WI38 (cell line): ENCODE measurements at regions not wholly inside any gene's neighbourhood (a gene's known extent, or its start where the extent isn't known, plus 50 kb on each side); places are given as distances from the start of the nearest gene placed in this dataset.

Experiments used
- H3K4me3 ChIP-seq: 2 replicates; pipeline ENCODE4 v1.5.1; 2011; ENCODE audit warnings: low read depth, mild to moderate bottlenecking, control low read depth, low read length
- CTCF ChIP-seq: IDR thresholded peaks from 2 replicates; pipeline ENCODE4 v1.5.1; 2012; ENCODE audit warnings: low read depth, mild to moderate bottlenecking, control low read depth, low read length

GRCh38 chr9:38181232-38181631 is 112.2 kb upstream of the SHB start:
- H3K4me3 ChIP-seq: no peak overlapping the region
- TF ChIP-seq CTCF: no peak

- H3K4me3 ChIP-seq: no peak overlapping the region
Measured at GRCh38 chr9:38180656-38181055, 111.6 kb upstream of the SHB start.

GRCh38 chr9:38179965-38180364 is 110.9 kb upstream of the SHB start:
- TF ChIP-seq CTCF: no peak

More at GRCh38 chr9:38180656-38181055, 111.6 kb upstream of the SHB start:
- TF ChIP-seq CTCF: no peak

GRCh38 chr9:38178237-38178636 is 109.2 kb upstream of the SHB start:
- no peak for TF ChIP-seq CTCF
- no peak overlapping the region for H3K4me3 ChIP-seq

More at GRCh38 chr9:38179965-38180364, 110.9 kb upstream of the SHB start:
- no peak overlapping the region for H3K4me3 ChIP-seq

GRCh38 chr9:38177680-38178079 is 108.7 kb upstream of the SHB start:
- no peak for TF ChIP-seq CTCF
- no peak overlapping the region for H3K4me3 ChIP-seq

- no peak overlapping the region for H3K4me3 ChIP-seq
Measured at GRCh38 chr9:38176251-38176650, 107.2 kb upstream of the SHB start.

GRCh38 chr9:38175423-38175822 is 106.4 kb upstream of the SHB start:
- TF ChIP-seq CTCF: no peak
- no peak overlapping the region for H3K4me3 ChIP-seq

More at GRCh38 chr9:38176251-38176650, 107.2 kb upstream of the SHB start:
- TF ChIP-seq CTCF: no peak
